Suprapubic skin (tissue), 4 donors: ENCODE measurements at regions not wholly inside any gene's neighbourhood (a gene's known extent, or its start where the extent isn't known, plus 50 kb on each side); places are given as distances from the start of the nearest gene placed in this dataset.
"Not testable (repeated sequence)": the region's sequence is repeated elsewhere in the genome, so short reads cannot be mapped to it uniquely, and the experiment has no call there.

Experiments used
- CTCF ChIP-seq, 2 donors: fragments of 200-600 bp in 1 of 2; fragments of 450-650 bp in 1 of 2; sonication (generic) in 1 of 2; IDR thresholded peaks; one replicate each; pipeline ENCODE4 v1.5.1; 2016 to 2019; ENCODE audit warnings: antibody characterized with exemption in 2 of 2, mild to moderate bottlenecking in 1 of 2, moderate library complexity in 1 of 2
- EP300 ChIP-seq: sonication (generic); formaldehyde crosslinking; IDR thresholded peaks from one replicate; pipeline ENCODE4 v1.6.1; 2017; ENCODE audit warnings: antibody characterized with exemption
- POLR2A ChIP-seq, 2 donors: fragments of 450-650 bp; IDR thresholded peaks; one replicate each; pipeline ENCODE4 v1.6.1; 2017; ENCODE audit warnings: antibody characterized with exemption in 2 of 2, mild to moderate bottlenecking in 2 of 2, moderate library complexity in 2 of 2
- POLR2AphosphoS5 ChIP-seq, 3 donors: sonication (generic); formaldehyde crosslinking; IDR thresholded peaks; one replicate each; pipeline ENCODE4 v1.6.1; 2017; ENCODE audit warnings: antibody characterized with exemption in 3 of 3

GRCh38 chr2:111427346-111427745, 306.6 kb downstream of the BCL2L11 start:
- not testable (repeated sequence) for TF ChIP-seq CTCF (IDR thresholded peaks at IDR 0.05); POLR2A (IDR thresholded peaks at IDR 0.05); POLR2AphosphoS5 (IDR thresholded peaks at IDR 0.05); EP300
